HEK293 (cell line): ENCODE measurements at regions not wholly inside any gene's neighbourhood (a gene's known extent, or its start where the extent isn't known, plus 50 kb on each side); places are given as distances from the start of the nearest gene placed in this dataset.

ENCODE experiments used
- CTCF ChIA-PET: fragments of 350-600 bp; formaldehyde crosslinking; extraction: SDS; loops from one replicate; lab custom pipeline; 2021; ENCODE audit warnings: antibody characterized with exemption; lab: Yijun Ruan, JAX
- POLR2A ChIA-PET: fragments of 300-600 bp; formaldehyde crosslinking; extraction: SDS; loops from one replicate; lab custom pipeline; 2020; ENCODE audit warnings: antibody characterized with exemption, inconsistent platforms; lab: Yijun Ruan, JAX
- H3K27ac ChIP-seq: fragments of 200-500 bp; sonication (Bioruptor generic); 2 replicates; pipeline ENCODE4 v1.5.1; 2014; ENCODE audit warnings: low read depth, low read length, control low read depth, inconsistent platforms; ENCODE audit errors: extremely low read depth
- H3K36me3 ChIP-seq, 2 experiments: fragments of 200-500 bp in 1 of 2; sonication (Bioruptor generic) in 1 of 2; 1 replicate in 1 of 2; 2 replicates in 1 of 2; pipeline ENCODE4 v1.5.1; 2014 to 2017; ENCODE audit warnings: inconsistent platforms in 2 of 2, low read length in 2 of 2; ENCODE audit not compliant: control insufficient read depth in 2 of 2, insufficient read depth in 1 of 2
- H3K4me1 ChIP-seq: fragments of 200-500 bp; sonication (Bioruptor generic); 2 replicates; pipeline ENCODE4 v1.5.1; 2014; ENCODE audit warnings: mild to moderate bottlenecking, low read length, inconsistent platforms; ENCODE audit not compliant: control insufficient read depth, insufficient read depth
- H3K4me3 ChIP-seq: 2 replicates; pipeline ENCODE4 v1.5.1; 2011; ENCODE audit warnings: low read depth, mild to moderate bottlenecking, control low read depth, low read length, moderate library complexity
- H3K9me3 ChIP-seq: fragments of 200-500 bp; sonication (Bioruptor generic); 2 replicates; pipeline ENCODE4 v1.5.1; 2014; ENCODE audit warnings: low read depth, low read length, inconsistent platforms; ENCODE audit not compliant: control insufficient read depth, insufficient read depth
- HOXD13 ChIP-seq: sonication (generic); formaldehyde crosslinking; IDR thresholded peaks from 2 replicates; pipeline ENCODE4 v1.8.0; 2022; ENCODE audit warnings: missing genetic modification reagents, borderline replicate concordance
- IKZF3 ChIP-seq: fragments of 450-650 bp; IDR thresholded peaks from 2 replicates; pipeline ENCODE4 v1.5.0; 2018; ENCODE audit warnings: missing biosample characterization, mild to moderate bottlenecking, missing genetic modification characterization, moderate library complexity
- KLF7 ChIP-seq: fragments of 450-650 bp; formaldehyde crosslinking; IDR thresholded peaks from 2 replicates; pipeline ENCODE4 v1.5.1; 2016; ENCODE audit warnings: missing biosample characterization, missing genetic modification characterization, borderline replicate concordance
- TSHZ1 ChIP-seq: fragments of 450-650 bp; formaldehyde crosslinking; IDR thresholded peaks from 2 replicates; pipeline ENCODE4 v1.5.1; 2016; ENCODE audit warnings: missing biosample characterization, missing genetic modification characterization, borderline replicate concordance
- YY1 ChIP-seq: fragments of 450-650 bp; formaldehyde crosslinking; IDR thresholded peaks from 2 replicates; pipeline ENCODE4 v1.5.1; 2018; ENCODE audit warnings: missing biosample characterization, missing genetic modification characterization
- ZBTB21 ChIP-seq: fragments of 450-650 bp; formaldehyde crosslinking; IDR thresholded peaks from 2 replicates; pipeline ENCODE4 v1.5.1; 2017; ENCODE audit warnings: missing biosample characterization, missing genetic modification characterization
- ZBTB49 ChIP-seq: fragments of 450-650 bp; formaldehyde crosslinking; IDR thresholded peaks from 2 replicates; pipeline ENCODE4 v1.5.1; 2016; ENCODE audit warnings: missing biosample characterization, missing genetic modification characterization, low read depth
- ZFP41 ChIP-seq: fragments of 450-650 bp; formaldehyde crosslinking; IDR thresholded peaks from 2 replicates; pipeline ENCODE4 v1.5.1; 2016; ENCODE audit warnings: missing biosample characterization, missing genetic modification characterization, borderline replicate concordance
- ZNF148 ChIP-seq: fragments of 450-650 bp; formaldehyde crosslinking; IDR thresholded peaks from 2 replicates; pipeline ENCODE4 v1.5.0; 2017; ENCODE audit warnings: missing biosample characterization, missing genetic modification characterization, borderline replicate concordance
- ZNF174 ChIP-seq: fragments of 450-650 bp; formaldehyde crosslinking; IDR thresholded peaks from 2 replicates; pipeline ENCODE4 v1.5.0; 2017; ENCODE audit warnings: missing biosample characterization, mild to moderate bottlenecking, missing genetic modification characterization
- ZNF175 ChIP-seq: fragments of 450-650 bp; formaldehyde crosslinking; IDR thresholded peaks from 2 replicates; pipeline ENCODE4 v1.5.1; 2016; ENCODE audit warnings: missing biosample characterization, missing genetic modification characterization
- ZNF274 ChIP-seq, 2 experiments: fragments of 200-500 bp in 1 of 2; fragments of 450-650 bp in 1 of 2; sonication (Bioruptor generic) in 1 of 2; formaldehyde crosslinking in 1 of 2; IDR thresholded peaks; 2 replicates each; pipeline versions ENCODE4 v1.5.1 to v1.6.1; 2014 to 2016; ENCODE audit warnings: borderline replicate concordance in 1 of 2, inconsistent platforms in 1 of 2, low read length in 1 of 2, missing biosample characterization in 1 of 2, missing genetic modification characterization in 1 of 2
- ZNF48 ChIP-seq: fragments of 450-650 bp; formaldehyde crosslinking; IDR thresholded peaks from 2 replicates; pipeline ENCODE4 v1.5.1; 2016; ENCODE audit warnings: missing biosample characterization, missing genetic modification characterization
- ZNF518A ChIP-seq: fragments of 450-650 bp; formaldehyde crosslinking; conservative IDR thresholded peaks from 2 replicates; pipeline ENCODE4 v1.5.1; 2016; ENCODE audit warnings: low read depth, missing biosample characterization, missing genetic modification characterization
- ZNF692 ChIP-seq: fragments of 450-650 bp; formaldehyde crosslinking; IDR thresholded peaks from 2 replicates; pipeline ENCODE4 v1.5.1; 2016; ENCODE audit warnings: missing biosample characterization, missing genetic modification characterization
- ZNF785 ChIP-seq: fragments of 450-650 bp; formaldehyde crosslinking; IDR thresholded peaks from 2 replicates; pipeline ENCODE4 v1.5.1; 2016; ENCODE audit warnings: missing biosample characterization, missing genetic modification characterization
- ZSCAN4 ChIP-seq: fragments of 450-650 bp; formaldehyde crosslinking; IDR thresholded peaks from 2 replicates; pipeline ENCODE4 v1.5.1; 2017; ENCODE audit warnings: missing biosample characterization, missing genetic modification characterization

GRCh38 chr3:118736107-118736506 is 298.5 kb downstream of the IGSF11 start:
- CTCF ChIA-PET, result no interaction called here
- TF ChIP-seq ZSCAN4 (tag by site-specific recombination) (no peak), ZNF692 (tag by site-specific recombination) (no peak), ZNF175 (tag by site-specific recombination) (no peak), TSHZ1 (tag by site-specific recombination) (no peak), YY1 (tag by site-specific recombination) (no peak), ZNF48 (tag by site-specific recombination) (no peak), HOXD13 (CRISPR knock-in tag) (no peak), ZBTB21 (tag by site-specific recombination) (no peak), IKZF3 (tag by site-specific recombination) (no peak), ZFP41 (no peak), ZNF518A (no peak), ZNF274 (IDR thresholded peaks at IDR 0.05; ENCODE audit: low read length) (no peak), ZNF274 (tag by site-specific recombination; IDR thresholded peaks at IDR 0.05; ENCODE audit: borderline replicate concordance) (no peak), ZBTB49 (tag by site-specific recombination) (no peak), ZNF785 (no peak), ZNF174 (no peak), KLF7 (tag by site-specific recombination) (no peak), ZNF148 (tag by site-specific recombination) (no peak)
- TF ChIP-seq, all 188 proteins: peak for 0
- POLR2A ChIA-PET, result no interaction called here
- H3K4me3 ChIP-seq, result no peak overlapping the region
- no peaks in the 10 kb centered on the region for H3K4me1 ChIP-seq
- no peaks in the 10 kb centered on the region for H3K36me3 ChIP-seq
- H3K9me3 ChIP-seq, result no peaks in the 10 kb centered on the region
- H3K27ac ChIP-seq, result no peak overlapping the region
